HG02981 (cell line): ENCODE measurements at regions not wholly inside any gene's neighbourhood (a gene's known extent, or its start where the extent isn't known, plus 50 kb on each side); places are given as distances from the start of the nearest gene placed in this dataset.
"Not testable (repeated sequence)": the region's sequence is repeated elsewhere in the genome, so short reads cannot be mapped to it uniquely, and the experiment has no call there.

Experiments used
- ATAC-seq: cut with Tn5 transposase; IDR thresholded peaks from one replicate; pipeline ENCODE4 v1.9.1; 2021; ENCODE audit warnings: mild to moderate bottlenecking, moderate library complexity; ENCODE audit not compliant: unreplicated experiment

DNA sequence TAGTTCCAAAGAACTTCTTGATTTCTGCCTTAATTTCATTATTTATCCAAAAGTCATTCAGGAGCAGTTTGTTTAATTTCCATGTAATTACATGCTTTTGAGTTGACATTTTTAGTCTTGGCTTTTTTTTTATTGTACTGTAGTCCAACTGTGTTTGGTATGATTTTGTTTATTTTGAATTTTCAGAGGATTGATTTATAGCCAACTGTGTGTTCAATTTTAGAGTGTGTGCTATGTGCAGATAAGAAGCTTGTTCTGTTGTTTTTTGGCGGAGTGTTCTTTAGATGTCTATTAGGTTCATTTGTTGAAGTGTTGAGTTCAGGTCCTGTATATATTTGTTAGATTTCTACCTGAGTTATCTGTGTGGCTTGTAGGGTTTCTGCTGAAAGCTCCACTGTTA lies 533.6 kb downstream of the TRAM1L1 start:
- no peak for ATAC-seq

- no peak for ATAC-seq
Observed at GRCh38 chr4:116547632-116548031, 537.7 kb downstream of the TRAM1L1 start.

DNA sequence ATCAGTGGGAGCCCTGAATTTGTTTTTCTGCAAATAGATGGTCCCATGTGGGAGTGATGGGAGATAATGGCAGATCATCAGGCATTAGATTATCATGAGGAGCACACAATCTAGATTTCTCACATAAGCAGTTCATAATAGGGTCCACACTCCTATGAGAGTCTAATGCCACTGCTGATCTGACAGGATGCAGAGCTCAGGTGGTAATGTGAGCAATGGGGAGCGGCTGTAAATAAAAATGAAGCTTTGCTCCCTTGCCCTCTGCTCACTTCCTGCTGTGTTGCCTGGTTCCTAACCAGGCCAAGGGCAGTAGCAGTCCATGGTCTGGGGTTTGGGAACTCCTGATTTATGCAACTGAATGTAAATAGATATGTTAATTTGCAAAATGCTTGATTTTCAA lies 538.6 kb downstream of the TRAM1L1 start:
- no peak for ATAC-seq

- no peak for ATAC-seq
Observed at GRCh38 chr4:116544946-116545345, 540.4 kb downstream of the TRAM1L1 start.

DNA sequence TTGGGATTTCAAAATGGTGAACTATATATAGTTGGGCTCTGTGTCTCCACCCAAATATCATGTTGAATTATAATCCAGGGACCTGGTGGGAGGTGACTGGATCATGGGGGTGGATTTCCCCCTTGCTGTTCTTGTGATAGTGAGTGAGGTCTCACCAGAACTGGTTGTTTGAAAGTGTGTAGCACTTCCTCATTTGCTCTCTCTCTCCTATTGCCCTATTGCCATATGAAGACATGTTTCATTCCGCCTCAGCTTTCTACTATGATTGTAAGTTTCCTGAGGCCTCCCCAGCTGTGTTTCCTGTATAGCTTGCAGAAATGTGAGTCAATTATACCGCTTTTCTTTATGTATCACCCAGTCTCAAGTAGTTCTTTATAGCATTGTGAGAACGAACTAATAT lies 545.6 kb downstream of the TRAM1L1 start:
- no peak for ATAC-seq

DNA sequence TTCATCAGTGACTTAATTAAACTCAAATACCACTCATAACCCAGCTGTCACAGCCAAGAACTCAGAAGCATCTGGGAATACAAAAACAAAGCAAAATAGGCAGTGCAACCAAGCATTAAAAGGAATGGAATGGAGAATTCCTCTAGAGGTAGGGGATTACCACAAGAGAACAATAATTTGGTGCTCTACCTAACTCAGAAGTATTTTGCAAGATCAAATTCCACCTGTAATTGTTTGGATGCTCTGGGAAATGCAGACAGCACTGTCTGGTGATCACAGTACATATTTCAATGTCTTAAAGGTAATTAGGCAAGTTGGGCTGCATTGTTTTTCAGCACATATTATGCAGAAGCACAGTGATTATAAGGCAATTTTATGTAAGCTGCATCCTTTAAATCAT lies 547.5 kb downstream of the TRAM1L1 start:
- ATAC-seq: no peak

DNA sequence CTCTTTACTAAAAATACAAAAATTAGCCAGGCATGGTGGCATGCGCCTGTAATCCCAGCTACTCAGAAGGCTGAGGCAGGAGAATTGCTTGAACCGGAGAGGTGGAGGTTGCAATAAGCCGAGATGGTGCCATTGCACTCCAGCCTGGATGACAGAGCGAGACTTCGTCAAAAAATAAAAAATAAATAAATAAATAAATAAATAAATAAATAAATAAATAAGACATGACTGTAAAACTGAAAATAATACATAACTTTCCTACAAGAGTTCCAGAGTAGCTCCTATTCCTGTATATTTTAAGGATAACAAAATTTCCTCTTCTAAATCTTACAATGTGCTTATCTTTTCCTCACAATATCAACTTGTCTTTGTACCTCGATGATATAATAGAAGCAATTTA lies 549.4 kb downstream of the TRAM1L1 start:
- not testable (repeated sequence) for ATAC-seq

DNA sequence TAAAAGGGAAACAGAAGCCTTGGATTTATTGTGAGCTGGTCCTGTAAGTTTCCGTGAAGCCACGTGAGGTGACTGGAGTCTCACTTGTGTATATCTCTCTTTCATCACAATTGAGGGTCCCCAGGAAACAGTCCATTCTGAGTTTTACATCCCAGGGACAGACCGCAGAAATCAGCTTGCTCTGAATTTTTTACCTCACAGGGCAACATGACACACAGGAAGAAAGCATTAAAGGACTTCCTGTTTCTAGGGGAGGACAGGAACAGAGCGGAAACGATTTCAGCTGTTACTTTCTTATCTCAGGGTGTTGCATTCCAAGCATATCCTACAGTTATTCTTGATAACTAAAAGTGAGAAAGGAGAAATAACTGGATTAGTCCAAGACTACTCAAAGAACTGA lies 553.5 kb downstream of the TRAM1L1 start:
- no peak for ATAC-seq

DNA sequence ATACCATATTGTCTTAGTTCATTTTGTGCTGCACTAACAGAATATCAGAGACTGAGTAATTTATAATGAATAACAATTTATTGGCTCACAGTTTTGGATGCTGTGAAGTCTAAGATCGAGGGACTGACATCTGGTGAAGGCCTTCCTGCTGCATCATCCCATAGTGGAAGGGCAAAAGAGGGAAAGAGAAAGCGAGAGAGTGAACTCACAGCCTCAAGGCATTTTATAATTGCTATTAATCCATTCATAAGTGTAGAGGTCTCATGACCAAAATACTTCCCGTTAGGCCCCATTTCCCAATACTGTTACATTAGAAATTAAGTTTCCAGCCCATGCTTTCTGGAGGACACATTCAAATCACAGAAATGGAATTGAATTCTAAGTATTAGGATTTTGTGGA lies 554.4 kb downstream of the TRAM1L1 start:
- no peak for ATAC-seq

DNA sequence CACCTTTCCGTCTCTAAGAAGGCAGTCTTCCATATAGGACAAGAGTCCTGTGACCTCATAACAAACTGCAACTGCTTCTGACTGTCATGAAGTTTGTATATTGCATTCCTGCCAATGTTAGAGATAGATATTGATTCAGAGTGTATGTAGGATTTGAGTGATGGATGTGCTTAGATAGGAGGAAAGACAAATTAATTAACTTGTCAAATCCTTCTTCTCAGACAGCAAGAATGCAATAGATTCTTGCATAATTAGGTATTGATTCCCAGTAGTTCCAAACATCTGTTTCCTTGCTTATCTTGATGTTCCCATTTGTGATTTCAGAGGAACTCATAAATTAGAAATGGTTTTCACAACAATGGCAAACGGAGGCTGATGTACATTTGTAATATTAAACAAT lies 555.3 kb downstream of the TRAM1L1 start:
- no peak for ATAC-seq

DNA sequence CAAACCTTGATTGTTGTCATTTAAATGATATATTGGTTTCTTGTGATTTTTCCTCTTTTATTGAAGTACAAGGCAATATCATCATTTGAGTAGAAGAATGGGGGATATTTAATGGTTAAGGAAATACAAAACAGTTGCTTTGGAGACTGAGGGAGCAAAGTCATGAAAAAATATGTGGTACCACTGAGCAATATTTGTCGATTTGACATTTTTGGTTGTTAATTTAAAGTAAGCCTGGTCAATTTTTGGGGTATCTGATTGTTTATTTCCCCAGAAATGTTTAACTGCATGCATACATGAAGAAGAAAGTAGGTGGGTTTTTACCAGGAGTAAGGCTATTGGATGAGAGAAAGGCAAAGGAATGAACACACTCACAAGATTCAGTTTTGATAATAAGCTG lies 556.2 kb downstream of the TRAM1L1 start:
- no peak for ATAC-seq

DNA sequence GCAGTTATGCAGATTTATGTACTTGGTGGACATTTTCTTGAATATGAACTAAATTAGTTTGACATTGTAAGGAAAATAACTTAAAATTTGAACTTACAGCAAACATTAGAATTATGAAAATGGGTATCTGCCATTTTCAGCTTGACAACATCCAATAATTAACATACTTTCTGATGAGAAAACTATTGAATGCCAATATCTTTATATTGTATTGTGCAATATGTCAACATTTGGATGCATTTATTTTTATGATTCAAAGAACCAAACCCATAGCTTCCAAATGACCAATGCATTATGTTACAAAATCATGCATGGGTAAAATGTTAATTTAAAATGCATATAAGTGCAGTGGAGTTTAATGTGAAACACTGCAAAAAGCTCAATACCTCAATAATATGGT lies 562.5 kb downstream of the TRAM1L1 start:
- no peak for ATAC-seq

- ATAC-seq: no peak
Observed at GRCh38 chr4:116520886-116521285, 564.5 kb downstream of the TRAM1L1 start.

DNA sequence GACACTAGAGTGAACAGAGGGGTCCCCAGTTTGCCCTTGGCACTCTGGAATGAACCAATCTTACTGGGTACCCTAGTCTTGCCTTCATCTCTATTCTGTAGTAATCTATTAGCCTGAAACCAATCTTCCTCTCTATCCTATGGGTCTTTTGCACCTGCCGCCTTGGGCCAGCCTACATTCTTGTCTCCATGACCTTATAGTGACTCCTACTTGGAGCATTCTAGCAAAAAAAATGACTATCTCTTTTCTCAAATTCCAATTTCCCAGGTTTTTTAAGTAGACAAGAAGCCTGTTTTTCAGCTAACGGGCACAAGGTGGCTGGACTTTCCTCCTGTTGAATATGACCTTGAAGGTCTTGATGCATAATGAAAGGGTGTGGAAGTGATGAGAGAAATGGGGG lies 568.7 kb downstream of the TRAM1L1 start:
- no peak for ATAC-seq

DNA sequence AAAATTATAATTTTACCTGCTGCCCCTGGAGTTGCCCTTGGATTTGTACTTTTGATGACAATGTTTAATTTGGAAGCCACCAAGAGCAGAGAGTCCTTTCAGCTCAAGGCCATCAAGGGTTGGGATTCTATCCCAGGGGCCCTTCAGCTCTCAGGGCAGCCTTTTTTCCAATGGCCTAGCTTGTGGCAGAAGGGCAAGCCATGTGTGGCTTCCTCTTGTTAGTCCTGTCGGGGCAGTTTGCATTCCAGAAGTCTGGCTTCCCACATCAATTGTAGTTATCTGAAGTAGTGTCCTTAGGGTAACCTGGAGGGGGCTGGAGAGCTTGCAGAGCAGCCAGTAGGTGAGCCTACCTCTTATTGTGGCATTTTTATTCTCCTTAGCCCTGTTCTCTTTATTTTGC lies 569.4 kb downstream of the TRAM1L1 start:
- no peak for ATAC-seq

- no peak for ATAC-seq
Observed at GRCh38 chr4:116512552-116512951, 572.8 kb downstream of the TRAM1L1 start.

GRCh38 chr4:116501954-116502353 lies 583.4 kb downstream of the TRAM1L1 start:
- no peak for ATAC-seq

DNA sequence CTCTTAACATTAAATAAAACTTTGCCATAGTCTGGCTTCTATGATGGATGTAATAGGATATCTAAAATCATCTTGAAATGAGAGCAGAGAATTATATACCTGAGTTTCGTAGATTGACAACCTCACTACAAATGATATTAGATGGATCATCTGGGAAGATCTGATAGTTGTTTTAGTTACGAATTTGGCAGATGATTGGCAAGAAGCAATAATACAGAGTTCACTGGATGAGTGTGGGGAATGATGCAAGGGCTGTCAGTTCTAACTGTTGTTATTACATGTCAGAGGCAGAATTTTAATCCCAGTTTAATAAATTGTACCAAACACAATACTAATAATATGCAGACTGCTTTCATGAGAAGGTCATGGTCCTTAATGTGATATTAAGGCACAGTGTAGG lies 585.2 kb downstream of the TRAM1L1 start:
- ATAC-seq: no peak

GRCh38 chr4:116489739-116490138 lies 595.6 kb downstream of the TRAM1L1 start:
- no peak for ATAC-seq

DNA sequence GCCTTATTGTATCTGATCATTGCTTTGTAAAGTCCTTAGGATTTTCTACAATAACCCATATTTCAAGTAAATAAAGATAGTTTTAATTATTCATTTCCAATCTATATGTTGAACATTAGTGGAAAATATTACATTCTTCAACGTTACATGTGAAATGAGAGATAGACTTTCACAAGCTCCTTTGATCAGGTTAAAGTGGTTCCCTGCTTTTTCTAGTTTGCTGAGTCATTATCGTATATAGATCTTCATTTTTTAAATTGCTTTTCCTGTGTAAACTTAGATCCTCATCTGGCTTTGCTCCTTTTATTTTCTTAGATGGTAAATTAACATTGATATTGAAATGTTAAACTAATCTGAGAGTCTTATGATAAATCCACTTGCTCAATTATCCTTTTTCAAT lies 599.0 kb downstream of the TRAM1L1 start:
- no peak for ATAC-seq

- ATAC-seq: no peak
Observed at GRCh38 chr4:116480546-116480945, 604.8 kb downstream of the TRAM1L1 start.

DNA sequence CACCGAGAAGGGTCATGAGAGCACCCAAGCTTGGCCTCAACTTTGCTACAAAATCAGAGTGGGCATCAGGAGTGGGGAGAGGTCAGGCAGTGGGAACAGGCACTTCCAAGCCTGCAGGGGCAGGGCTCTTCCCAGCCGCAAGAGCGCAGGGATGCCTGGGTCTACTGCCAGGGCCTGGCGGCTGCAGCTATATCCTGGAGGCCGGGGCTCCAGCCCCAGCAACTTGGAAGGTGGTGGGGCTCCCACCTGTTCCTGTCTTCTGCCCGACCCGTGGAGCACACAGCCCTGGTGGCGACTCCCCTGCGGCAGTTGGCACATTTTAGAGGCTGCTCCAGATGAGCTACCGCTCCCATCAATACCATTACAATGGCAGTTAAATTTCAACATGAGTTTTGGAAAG lies 607.0 kb downstream of the TRAM1L1 start:
- no peak for ATAC-seq

DNA sequence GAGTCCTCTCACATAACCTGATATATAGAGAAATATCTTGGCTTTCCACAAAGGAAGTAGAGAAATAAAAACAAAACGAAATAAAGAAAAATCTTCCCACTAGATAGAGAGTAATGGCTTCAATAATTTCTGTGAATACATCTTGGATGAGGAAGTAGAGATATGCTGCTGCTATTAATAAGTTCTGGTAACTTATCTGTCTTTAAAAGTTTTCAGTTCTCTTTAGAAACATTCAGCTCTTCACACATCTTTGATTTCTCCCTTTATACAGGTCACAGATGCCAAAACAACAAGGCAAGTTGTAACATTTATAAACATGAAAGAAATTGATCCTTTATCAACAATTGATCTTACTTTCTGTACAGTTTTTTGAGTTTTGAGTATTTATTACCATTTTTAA lies 615.8 kb downstream of the TRAM1L1 start:
- ATAC-seq: peak; percentile 67

- no peak for ATAC-seq
Observed at GRCh38 chr4:116453127-116453526, 632.2 kb downstream of the TRAM1L1 start.
